ENCODE measurements at regions not wholly inside any gene's neighbourhood (a gene's known extent, or its start where the extent isn't known, plus 50 kb on each side); places are given as distances from the start of the nearest gene placed in this dataset.

DNA sequence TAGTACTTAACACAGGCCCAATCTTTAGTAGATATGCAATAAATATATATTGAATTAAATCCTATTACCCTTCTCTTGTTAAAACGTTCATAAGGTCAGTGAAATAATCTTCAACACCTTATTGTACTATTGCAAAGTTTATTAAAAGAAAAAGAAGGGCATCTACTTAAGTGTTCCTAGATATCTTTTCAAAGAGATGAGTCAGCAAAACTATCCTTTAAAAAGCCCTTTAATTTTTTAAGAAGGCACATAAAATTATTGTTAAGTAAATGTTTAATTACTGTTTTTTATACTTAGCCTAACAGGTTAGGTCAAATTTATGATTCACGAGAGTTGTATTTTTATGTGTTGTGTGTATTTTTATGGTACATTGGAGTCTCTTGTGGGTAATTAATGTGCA lies 77.3 kb upstream of the PPP1R2C start:
- H3K36me3 ChIP-seq (ENCODE audit: control insufficient read depth, insufficient read depth, low read length): no peaks in the 10 kb centered on the region
- no peak for DNase-seq
- H2BK15ac ChIP-seq (replicated peaks; ENCODE audit: low read depth): no peak overlapping the region
- no CpG with 5 or more reads among the region's 2 CpGs for WGBS (ENCODE audit: extremely low coverage, insufficient coverage, low lambda C conversion rate)
- H3K18ac ChIP-seq (ENCODE audit: low read length): no peak overlapping the region
- H2BK120ac ChIP-seq (ENCODE audit: low read depth, low read length): no peak overlapping the region
- no peaks in the 10 kb centered on the region for H3K79me2 ChIP-seq (ENCODE audit: control insufficient read depth, insufficient read depth, low read length)
- no peak overlapping the region for H2AK5ac ChIP-seq (ENCODE audit: low read length)
- no peak overlapping the region for H3K4ac ChIP-seq (ENCODE audit: low read depth, low read length)
- no peaks in the 10 kb centered on the region for H3K4me1 ChIP-seq (ENCODE audit: control insufficient read depth, low read depth, low read length)
- H3K79me1 ChIP-seq (ENCODE audit: low read length): no peaks in the 10 kb centered on the region
- no peak overlapping the region for H4K5ac ChIP-seq (ENCODE audit: low read length)
- H4K8ac ChIP-seq (ENCODE audit: low read depth, low read length): no peak overlapping the region
- no peak overlapping the region for H2BK5ac ChIP-seq (ENCODE audit: low read length)
- no peaks in the 10 kb centered on the region for H3K27me3 ChIP-seq (ENCODE audit: insufficient read depth, low read length, poor library complexity)
- no peak overlapping the region for H3K4me3 ChIP-seq (ENCODE audit: low read length)
- no peak overlapping the region for H3K4me2 ChIP-seq (ENCODE audit: low read length)
- H3K23ac ChIP-seq (ENCODE audit: low read length): no peak overlapping the region
- no peak overlapping the region for H3K27ac ChIP-seq (ENCODE audit: low read depth, low read length)
- H3K56ac ChIP-seq (ENCODE audit: low read length): no peak overlapping the region
- no peak overlapping the region for H3K9ac ChIP-seq (ENCODE audit: low read length)

DNA sequence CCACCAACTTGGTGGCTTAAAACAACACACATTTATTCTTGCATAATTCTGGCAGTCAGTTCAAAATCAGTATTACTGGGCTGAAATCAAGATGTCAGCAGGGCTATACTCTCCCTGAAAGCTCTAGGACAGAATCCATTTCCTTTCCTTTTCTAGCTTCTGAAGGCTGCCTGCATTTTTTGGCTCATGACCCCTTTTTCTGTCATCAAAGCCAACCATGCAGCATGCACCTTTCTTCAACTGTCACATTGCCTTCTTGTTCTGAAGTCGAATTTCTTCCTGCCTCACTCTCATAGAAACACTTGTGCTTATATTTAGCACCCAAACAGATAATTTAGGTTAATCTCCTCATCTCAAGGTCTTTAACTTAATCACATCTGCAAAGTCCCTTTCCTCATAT lies 79.8 kb upstream of the PPP1R2C start:
- Histone ChIP-seq H3K36me3 (ENCODE audit: control insufficient read depth, insufficient read depth, low read length) (no peaks in the 10 kb centered on the region), H3K27me3 (ENCODE audit: insufficient read depth, low read length, poor library complexity) (no peaks in the 10 kb centered on the region), H3K4me1 (ENCODE audit: control insufficient read depth, low read depth, low read length) (no peaks in the 10 kb centered on the region), H3K4ac (ENCODE audit: low read depth, low read length) (no peak overlapping the region), H3K27ac (ENCODE audit: low read depth, low read length) (no peak overlapping the region), H4K8ac (ENCODE audit: low read depth, low read length) (no peak overlapping the region), H3K9ac (ENCODE audit: low read length) (no peak overlapping the region), H3K79me1 (ENCODE audit: low read length) (no peaks in the 10 kb centered on the region), H3K56ac (ENCODE audit: low read length) (no peak overlapping the region), H3K18ac (ENCODE audit: low read length) (no peak overlapping the region), H3K79me2 (ENCODE audit: control insufficient read depth, insufficient read depth, low read length) (no peaks in the 10 kb centered on the region), H3K4me2 (ENCODE audit: low read length) (no peak overlapping the region), H2BK15ac (replicated peaks; ENCODE audit: low read depth) (no peak overlapping the region), H2AK5ac (ENCODE audit: low read length) (no peak overlapping the region), H3K23ac (ENCODE audit: low read length) (no peak overlapping the region), H3K4me3 (ENCODE audit: low read length) (no peak overlapping the region), H2BK5ac (ENCODE audit: low read length) (no peak overlapping the region), H2BK120ac (ENCODE audit: low read depth, low read length) (no peak overlapping the region), H4K5ac (ENCODE audit: low read length) (no peak overlapping the region)
- WGBS (ENCODE audit: extremely low coverage, insufficient coverage, low lambda C conversion rate): no CpG with 5 or more reads among the region's 1 CpG
- no peak for DNase-seq

DNA sequence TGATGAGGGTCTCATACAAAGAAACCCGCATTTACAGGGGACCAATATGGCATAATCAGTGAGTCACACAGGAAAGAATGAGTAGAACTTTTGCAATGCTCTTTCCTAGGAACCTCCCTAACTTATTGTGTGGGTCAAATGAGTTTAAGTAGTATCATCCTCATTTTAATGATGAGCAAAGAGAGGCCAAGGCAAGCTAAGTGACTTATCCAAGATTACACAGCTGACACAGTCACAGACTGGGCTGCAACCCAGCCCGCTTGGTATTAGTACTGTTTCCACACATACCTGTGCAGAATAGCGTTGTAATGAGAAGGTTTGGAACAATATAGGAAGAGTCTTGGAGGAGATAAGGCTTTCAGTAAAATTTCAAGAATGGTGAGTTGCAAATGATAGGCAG lies 91.0 kb upstream of the PPP1R2C start:
- no peak overlapping the region for H3K4me3 ChIP-seq (ENCODE audit: low read length)
- H3K4ac ChIP-seq (ENCODE audit: low read depth, low read length): no peak overlapping the region
- no peak overlapping the region for H3K4me2 ChIP-seq (ENCODE audit: low read length)
- no peak overlapping the region for H2BK15ac ChIP-seq (replicated peaks; ENCODE audit: low read depth)
- no peak overlapping the region for H4K5ac ChIP-seq (ENCODE audit: low read length)
- H3K18ac ChIP-seq (ENCODE audit: low read length): no peak overlapping the region
- no peak overlapping the region for H3K56ac ChIP-seq (ENCODE audit: low read length)
- no peak overlapping the region for H3K23ac ChIP-seq (ENCODE audit: low read length)
- no peak overlapping the region for H2AK5ac ChIP-seq (ENCODE audit: low read length)
- no peak overlapping the region for H3K27ac ChIP-seq (ENCODE audit: low read depth, low read length)
- WGBS (ENCODE audit: extremely low coverage, insufficient coverage, low lambda C conversion rate): no CpG with 5 or more reads among the region's 3 CpGs
- H4K8ac ChIP-seq (ENCODE audit: low read depth, low read length): no peak overlapping the region
- no peak overlapping the region for H3K9ac ChIP-seq (ENCODE audit: low read length)
- no peak for DNase-seq
- no peaks in the 10 kb centered on the region for H3K36me3 ChIP-seq (ENCODE audit: control insufficient read depth, insufficient read depth, low read length)
- no peak overlapping the region for H2BK5ac ChIP-seq (ENCODE audit: low read length)
- no peaks in the 10 kb centered on the region for H3K4me1 ChIP-seq (ENCODE audit: control insufficient read depth, low read depth, low read length)
- no peaks in the 10 kb centered on the region for H3K27me3 ChIP-seq (ENCODE audit: insufficient read depth, low read length, poor library complexity)
- no peaks in the 10 kb centered on the region for H3K79me2 ChIP-seq (ENCODE audit: control insufficient read depth, insufficient read depth, low read length)
- no peaks in the 10 kb centered on the region for H3K79me1 ChIP-seq (ENCODE audit: low read length)
- no peak overlapping the region for H2BK120ac ChIP-seq (ENCODE audit: low read depth, low read length)

DNA sequence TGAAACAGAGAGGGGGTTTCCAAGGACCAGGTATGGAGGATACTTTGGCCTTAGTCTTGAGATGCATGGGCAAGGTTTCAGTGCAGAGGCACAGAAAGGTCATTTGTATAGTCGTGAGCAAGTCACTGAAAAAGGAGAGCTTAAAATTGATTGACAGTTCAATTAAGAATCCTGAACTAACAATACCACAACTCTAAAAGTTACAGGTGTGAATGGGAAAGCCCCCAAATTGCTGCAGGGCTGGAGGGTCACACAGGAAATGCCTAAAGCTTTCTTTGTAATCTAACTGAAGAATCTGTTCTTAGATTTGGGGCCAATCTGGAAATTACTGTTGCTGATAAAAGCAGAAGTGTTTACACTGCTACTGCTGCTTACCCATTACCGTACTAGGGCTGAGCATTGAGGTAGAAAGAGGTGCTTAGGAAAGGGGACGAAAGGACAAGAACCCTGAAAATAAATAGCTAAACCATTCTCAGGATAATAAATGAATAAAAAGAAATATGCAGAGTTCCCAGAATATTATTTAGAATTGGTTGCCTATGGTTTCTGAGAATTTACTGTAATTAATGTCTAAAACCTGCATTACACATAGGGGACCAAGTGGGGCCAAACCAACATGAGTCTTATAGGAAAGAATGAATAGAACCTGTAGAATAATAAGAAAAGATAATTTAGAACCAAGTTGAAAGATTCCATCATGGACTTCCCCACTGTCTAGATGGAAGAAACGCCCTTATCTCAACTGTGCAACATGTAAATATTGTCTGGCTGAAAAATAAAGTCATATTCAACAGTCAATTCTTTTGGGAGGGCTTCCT lies 91.9 kb upstream of the PPP1R2C start:
- DNase-seq: no peak
- no peak overlapping the region for H3K4me3 ChIP-seq (ENCODE audit: low read length)
- H3K18ac ChIP-seq (ENCODE audit: low read length): no peak overlapping the region
- no peak overlapping the region for H4K8ac ChIP-seq (ENCODE audit: low read depth, low read length)
- no peaks in the 10 kb centered on the region for H3K27me3 ChIP-seq (ENCODE audit: insufficient read depth, low read length, poor library complexity)
- no peaks in the 10 kb centered on the region for H3K4me1 ChIP-seq (ENCODE audit: control insufficient read depth, low read depth, low read length)
- H3K56ac ChIP-seq (ENCODE audit: low read length): no peak overlapping the region
- WGBS (ENCODE audit: extremely low coverage, insufficient coverage, low lambda C conversion rate): no CpG with 5 or more reads among the region's 4 CpGs
- H3K4ac ChIP-seq (ENCODE audit: low read depth, low read length): no peak overlapping the region
- H4K5ac ChIP-seq (ENCODE audit: low read length): no peak overlapping the region
- no peaks in the 10 kb centered on the region for H3K36me3 ChIP-seq (ENCODE audit: control insufficient read depth, insufficient read depth, low read length)
- H3K23ac ChIP-seq (ENCODE audit: low read length): no peak overlapping the region
- no peak overlapping the region for H2BK120ac ChIP-seq (ENCODE audit: low read depth, low read length)
- no peaks in the 10 kb centered on the region for H3K79me1 ChIP-seq (ENCODE audit: low read length)
- no peak overlapping the region for H3K9ac ChIP-seq (ENCODE audit: low read length)
- no peak overlapping the region for H2AK5ac ChIP-seq (ENCODE audit: low read length)
- H3K27ac ChIP-seq (ENCODE audit: low read depth, low read length): no peak overlapping the region
- H3K4me2 ChIP-seq (ENCODE audit: low read length): no peak overlapping the region
- no peaks in the 10 kb centered on the region for H3K79me2 ChIP-seq (ENCODE audit: control insufficient read depth, insufficient read depth, low read length)
- H2BK15ac ChIP-seq (replicated peaks; ENCODE audit: low read depth): no peak overlapping the region
- no peak overlapping the region for H2BK5ac ChIP-seq (ENCODE audit: low read length)

DNA sequence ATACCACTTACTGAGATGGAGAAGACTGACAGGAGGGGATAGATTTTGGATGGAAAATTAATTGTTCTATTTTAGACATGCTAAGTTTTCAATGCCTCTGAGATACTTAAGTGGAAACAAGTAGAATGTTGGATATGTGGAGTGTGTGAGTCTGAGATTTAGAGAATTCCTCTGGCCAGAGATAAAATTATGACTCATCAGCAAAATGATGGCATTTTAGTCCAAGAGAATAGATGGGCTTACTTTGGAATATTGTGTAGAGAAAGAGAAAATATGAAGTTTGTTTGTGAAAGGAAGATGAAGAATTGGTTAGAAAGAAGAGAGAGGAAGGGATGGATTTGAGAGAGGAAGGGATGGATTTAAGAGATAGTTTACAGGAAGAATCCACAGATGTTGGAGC lies 108.6 kb upstream of the PPP1R2C start:
- H3K36me3 ChIP-seq (ENCODE audit: control insufficient read depth, insufficient read depth, low read length): no peaks in the 10 kb centered on the region
- no peak overlapping the region for H2BK15ac ChIP-seq (replicated peaks; ENCODE audit: low read depth)
- H3K56ac ChIP-seq (ENCODE audit: low read length): no peak overlapping the region
- no peak overlapping the region for H3K27ac ChIP-seq (ENCODE audit: low read depth, low read length)
- no peaks in the 10 kb centered on the region for H3K27me3 ChIP-seq (ENCODE audit: insufficient read depth, low read length, poor library complexity)
- no peaks in the 10 kb centered on the region for H3K79me1 ChIP-seq (ENCODE audit: low read length)
- no peak overlapping the region for H2BK5ac ChIP-seq (ENCODE audit: low read length)
- H4K8ac ChIP-seq (ENCODE audit: low read depth, low read length): no peak overlapping the region
- H2AK5ac ChIP-seq (ENCODE audit: low read length): no peak overlapping the region
- no peak overlapping the region for H3K9ac ChIP-seq (ENCODE audit: low read length)
- no peak overlapping the region for H4K5ac ChIP-seq (ENCODE audit: low read length)
- no peaks in the 10 kb centered on the region for H3K4me1 ChIP-seq (ENCODE audit: control insufficient read depth, low read depth, low read length)
- no peak overlapping the region for H3K18ac ChIP-seq (ENCODE audit: low read length)
- no peak overlapping the region for H3K4ac ChIP-seq (ENCODE audit: low read depth, low read length)
- no peak for DNase-seq
- no peak overlapping the region for H3K4me3 ChIP-seq (ENCODE audit: low read length)
- H2BK120ac ChIP-seq (ENCODE audit: low read depth, low read length): no peak overlapping the region
- H3K79me2 ChIP-seq (ENCODE audit: control insufficient read depth, insufficient read depth, low read length): no peaks in the 10 kb centered on the region
- H3K23ac ChIP-seq (ENCODE audit: low read length): no peak overlapping the region
- H3K4me2 ChIP-seq (ENCODE audit: low read length): no peak overlapping the region

DNA sequence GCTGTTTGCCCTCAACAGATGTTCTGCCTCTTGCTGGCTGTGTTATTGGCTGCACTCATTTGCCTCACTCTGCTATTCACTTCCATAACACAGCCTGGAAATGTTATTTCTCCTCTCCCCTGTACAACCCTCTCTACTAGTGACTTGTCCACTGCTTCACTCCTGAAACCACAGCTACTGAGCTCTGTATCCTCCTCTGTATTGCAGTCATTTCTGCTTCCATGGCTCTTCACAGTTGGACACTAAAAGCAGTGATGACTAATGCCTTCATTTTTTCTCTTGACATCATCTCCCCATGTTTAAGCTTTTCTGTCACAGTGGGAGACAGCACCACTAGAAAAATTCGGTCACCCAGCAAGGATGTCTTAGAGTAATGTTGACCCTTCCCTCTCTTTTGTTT lies 123.0 kb upstream of the PPP1R2C start:
- no peak overlapping the region for H4K5ac ChIP-seq (ENCODE audit: low read length)
- no CpG with 5 or more reads among the region's 1 CpG for WGBS (ENCODE audit: extremely low coverage, insufficient coverage, low lambda C conversion rate)
- no peak for DNase-seq

More for the DNA sequence above, 123.0 kb upstream of the PPP1R2C start:
- no peak overlapping the region for H3K4me3 ChIP-seq (ENCODE audit: low read length)
- H3K4ac ChIP-seq (ENCODE audit: low read depth, low read length): no peak overlapping the region
- H2BK15ac ChIP-seq (replicated peaks; ENCODE audit: low read depth): no peak overlapping the region
- no peaks in the 10 kb centered on the region for H3K36me3 ChIP-seq (ENCODE audit: control insufficient read depth, insufficient read depth, low read length)
- peak overlapping the region; percentile 18 for H3K18ac ChIP-seq (ENCODE audit: low read length)
- H2BK5ac ChIP-seq (ENCODE audit: low read length): no peak overlapping the region
- H3K27me3 ChIP-seq (ENCODE audit: insufficient read depth, low read length, poor library complexity): no peaks in the 10 kb centered on the region
- no peak overlapping the region for H3K23ac ChIP-seq (ENCODE audit: low read length)
- H3K79me1 ChIP-seq (ENCODE audit: low read length): no peaks in the 10 kb centered on the region
- H3K4me1 ChIP-seq (ENCODE audit: control insufficient read depth, low read depth, low read length): no peaks in the 10 kb centered on the region
- H3K4me2 ChIP-seq (ENCODE audit: low read length): no peak overlapping the region
- no peak overlapping the region for H3K56ac ChIP-seq (ENCODE audit: low read length)
- H3K27ac ChIP-seq (ENCODE audit: low read depth, low read length): no peak overlapping the region
- no peak overlapping the region for H4K8ac ChIP-seq (ENCODE audit: low read depth, low read length)
- no peaks in the 10 kb centered on the region for H3K79me2 ChIP-seq (ENCODE audit: control insufficient read depth, insufficient read depth, low read length)
- no peak overlapping the region for H2AK5ac ChIP-seq (ENCODE audit: low read length)
- no peak overlapping the region for H2BK120ac ChIP-seq (ENCODE audit: low read depth, low read length)
- H3K9ac ChIP-seq (ENCODE audit: low read length): no peak overlapping the region

All from mesendoderm (in vitro differentiated cells).